ENCODE measurements at regions not wholly inside any gene's neighbourhood (a gene's known extent, or its start where the extent isn't known, plus 50 kb on each side); places are given as distances from the start of the nearest gene placed in this dataset.

- TF ChIP-seq CTCF (IDR thresholded peaks at IDR 0.05; ENCODE audit: insufficient read depth, low read length, poor library complexity, severe bottlenecking) = no peak
- no peak for DNase-seq (ENCODE audit: low read depth)
- H3K4me3 ChIP-seq (ENCODE audit: low read depth, low read length) = no peak overlapping the region
- H3K27me3 ChIP-seq (ENCODE audit: control insufficient read depth, insufficient read depth, low read length) = peaks cover 43% of the 10 kb centered on the region
- no peaks in the 10 kb centered on the region for H3K36me3 ChIP-seq (ENCODE audit: control insufficient read depth, insufficient read depth, low read length)
Measured at GRCh38 chr17:36746381-36747053, 145.1 kb downstream of the MRM1 start.

GRCh38 chr17:36747861-36748260 is 146.5 kb downstream of the MRM1 start:
- DNase-seq (ENCODE audit: low read depth) = no peak
- no peak for TF ChIP-seq CTCF (IDR thresholded peaks at IDR 0.05; ENCODE audit: insufficient read depth, low read length, poor library complexity, severe bottlenecking)
- H3K4me3 ChIP-seq (ENCODE audit: low read depth, low read length) = no peak overlapping the region
- peaks cover 47% of the 10 kb centered on the region for H3K27me3 ChIP-seq (ENCODE audit: control insufficient read depth, insufficient read depth, low read length)
- no peaks in the 10 kb centered on the region for H3K36me3 ChIP-seq (ENCODE audit: control insufficient read depth, insufficient read depth, low read length)

DNA sequence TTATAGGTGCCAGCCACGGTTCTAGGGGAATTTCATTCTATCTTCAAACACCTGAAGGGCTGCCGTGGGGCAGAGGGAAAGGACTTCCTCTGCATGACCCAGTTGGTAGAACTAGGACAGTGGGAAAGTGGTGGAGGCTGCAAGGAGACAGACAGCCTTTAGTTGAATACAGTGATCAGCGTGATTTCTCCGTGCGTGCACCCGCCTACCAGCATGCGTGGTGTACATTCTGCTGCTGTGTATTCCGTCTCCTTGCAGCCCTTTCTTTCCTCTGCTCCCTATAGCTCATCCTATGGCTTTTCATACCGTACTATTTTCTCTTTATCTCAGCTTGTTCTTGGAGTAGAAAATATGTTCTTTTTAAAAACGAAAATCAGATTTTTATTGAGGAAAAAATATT is 146.9 kb downstream of the MRM1 start:
- H3K4me3 ChIP-seq (ENCODE audit: low read depth, low read length) = no peak overlapping the region
- DNase-seq (ENCODE audit: low read depth) = no peak
- no peaks in the 10 kb centered on the region for H3K36me3 ChIP-seq (ENCODE audit: control insufficient read depth, insufficient read depth, low read length)
- peaks cover 51% of the 10 kb centered on the region for H3K27me3 ChIP-seq (ENCODE audit: control insufficient read depth, insufficient read depth, low read length)
- TF ChIP-seq CTCF (IDR thresholded peaks at IDR 0.05; ENCODE audit: insufficient read depth, low read length, poor library complexity, severe bottlenecking) = no peak

DNA sequence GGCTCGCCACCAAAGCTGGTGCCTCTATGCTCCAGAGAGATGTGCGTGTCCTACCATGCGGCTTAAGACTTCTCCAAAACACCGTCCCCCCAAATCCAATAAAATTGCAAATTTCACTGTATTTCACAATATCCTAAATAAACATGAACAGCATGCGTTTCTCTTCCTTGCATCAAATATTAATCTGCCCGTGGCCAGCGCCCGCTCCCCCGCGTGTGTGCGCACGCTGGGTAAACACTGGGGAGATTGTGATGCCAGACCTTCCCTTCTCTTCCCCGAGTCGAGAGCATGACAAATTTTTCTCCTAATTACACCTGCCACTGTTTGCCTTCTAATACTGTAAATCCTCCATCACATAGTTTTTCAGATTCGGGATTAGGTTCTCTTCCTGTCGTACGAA is 148.1 kb downstream of the MRM1 start:
- no peak for DNase-seq (ENCODE audit: low read depth)
- no peak for TF ChIP-seq CTCF (IDR thresholded peaks at IDR 0.05; ENCODE audit: insufficient read depth, low read length, poor library complexity, severe bottlenecking)
- no peak overlapping the region for H3K4me3 ChIP-seq (ENCODE audit: low read depth, low read length)
- no peaks in the 10 kb centered on the region for H3K36me3 ChIP-seq (ENCODE audit: control insufficient read depth, insufficient read depth, low read length)
- H3K27me3 ChIP-seq (ENCODE audit: control insufficient read depth, insufficient read depth, low read length) = peaks cover 59% of the 10 kb centered on the region

DNA sequence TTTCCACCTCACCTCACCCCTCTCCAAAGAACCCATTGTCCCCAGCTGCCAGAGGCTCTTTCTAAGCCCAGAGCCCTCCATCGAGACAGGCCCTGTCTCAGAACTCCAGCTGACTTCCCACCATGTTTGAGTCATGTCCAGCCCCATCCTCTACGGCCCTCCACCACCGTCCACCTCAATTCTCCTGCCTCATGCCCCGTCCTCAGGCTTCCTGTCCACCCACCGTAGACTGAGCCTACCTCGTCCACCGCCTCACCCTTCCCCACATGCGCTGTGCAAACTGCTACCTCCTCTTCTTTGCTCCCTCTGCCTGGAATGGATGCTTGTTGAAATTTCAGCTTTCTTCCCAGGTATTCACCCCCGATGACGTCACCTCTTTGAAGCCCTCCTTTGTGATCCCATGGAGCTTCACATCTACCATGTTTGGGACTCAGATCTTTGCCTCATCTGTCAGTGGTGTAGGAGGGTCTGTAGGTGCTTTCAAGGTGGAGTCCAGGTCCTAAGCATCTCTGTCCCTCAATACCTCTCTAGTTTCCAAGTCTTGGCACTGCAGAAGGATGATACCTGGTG is 149.0 kb downstream of the MRM1 start:
- peaks cover 56% of the 10 kb centered on the region for H3K27me3 ChIP-seq (ENCODE audit: control insufficient read depth, insufficient read depth, low read length)
- no peak for TF ChIP-seq CTCF (IDR thresholded peaks at IDR 0.05; ENCODE audit: insufficient read depth, low read length, poor library complexity, severe bottlenecking)
- no peaks in the 10 kb centered on the region for H3K36me3 ChIP-seq (ENCODE audit: control insufficient read depth, insufficient read depth, low read length)
- no peak for DNase-seq (ENCODE audit: low read depth)
- H3K4me3 ChIP-seq (ENCODE audit: low read depth, low read length) = no peak overlapping the region

Data from kidney epithelial cell (primary cell).